Nephron progenitor cell (in vitro differentiated cells): ENCODE measurements at regions not wholly inside any gene's neighbourhood (a gene's known extent, or its start where the extent isn't known, plus 50 kb on each side); places are given as distances from the start of the nearest gene placed in this dataset.

Source experiments
- DNase-seq: peaks from one replicate; pipeline ENCODE4 v3.0.0; 2021
- H3K27ac Mint-ChIP-seq: 2 replicates; pipeline ENCODE4 v1.8.0; 2021; ENCODE audit warnings: mild to moderate bottlenecking, moderate library complexity, mixed read lengths
- H3K27me3 Mint-ChIP-seq: 2 replicates; pipeline ENCODE4 v1.8.0; 2021; ENCODE audit warnings: mild to moderate bottlenecking, low read depth, mixed read lengths; ENCODE audit not compliant: poor library complexity
- H3K36me3 Mint-ChIP-seq: 2 replicates; pipeline ENCODE4 v1.8.0; 2021; ENCODE audit warnings: low read depth, mixed read lengths
- H3K4me1 Mint-ChIP-seq: 2 replicates; pipeline ENCODE4 v1.8.0; 2021; ENCODE audit warnings: mixed read lengths
- H3K4me3 Mint-ChIP-seq: 2 replicates; pipeline ENCODE4 v1.8.0; 2021; ENCODE audit warnings: mild to moderate bottlenecking, moderate library complexity, mixed read lengths
- H3K9me3 Mint-ChIP-seq: 2 replicates; pipeline ENCODE4 v1.8.0; 2021; ENCODE audit warnings: mild to moderate bottlenecking, moderate library complexity, mixed read lengths
- TF ChIP-seq, protein P1 (sequence below): fragments of 200-600 bp; sonication (generic); IDR thresholded peaks from 2 replicates; pipeline ENCODE4 v1.5.0; 2021; ENCODE audit warnings: antibody characterized with exemption

GRCh38 chr9:129411501-129412175 lies 209.3 kb downstream of the C9orf50 start:
- peaks cover 83% of the 10 kb centered on the region for H3K4me1 Mint-ChIP-seq
- peaks cover 12% of the 10 kb centered on the region for H3K9me3 Mint-ChIP-seq
- peaks cover 9% of the 10 kb centered on the region for H3K27me3 Mint-ChIP-seq
- H3K36me3 Mint-ChIP-seq: peaks cover 9% of the 10 kb centered on the region
- peak overlapping the region; percentile 68 for H3K27ac Mint-ChIP-seq
- TF ChIP-seq, protein P1, sequence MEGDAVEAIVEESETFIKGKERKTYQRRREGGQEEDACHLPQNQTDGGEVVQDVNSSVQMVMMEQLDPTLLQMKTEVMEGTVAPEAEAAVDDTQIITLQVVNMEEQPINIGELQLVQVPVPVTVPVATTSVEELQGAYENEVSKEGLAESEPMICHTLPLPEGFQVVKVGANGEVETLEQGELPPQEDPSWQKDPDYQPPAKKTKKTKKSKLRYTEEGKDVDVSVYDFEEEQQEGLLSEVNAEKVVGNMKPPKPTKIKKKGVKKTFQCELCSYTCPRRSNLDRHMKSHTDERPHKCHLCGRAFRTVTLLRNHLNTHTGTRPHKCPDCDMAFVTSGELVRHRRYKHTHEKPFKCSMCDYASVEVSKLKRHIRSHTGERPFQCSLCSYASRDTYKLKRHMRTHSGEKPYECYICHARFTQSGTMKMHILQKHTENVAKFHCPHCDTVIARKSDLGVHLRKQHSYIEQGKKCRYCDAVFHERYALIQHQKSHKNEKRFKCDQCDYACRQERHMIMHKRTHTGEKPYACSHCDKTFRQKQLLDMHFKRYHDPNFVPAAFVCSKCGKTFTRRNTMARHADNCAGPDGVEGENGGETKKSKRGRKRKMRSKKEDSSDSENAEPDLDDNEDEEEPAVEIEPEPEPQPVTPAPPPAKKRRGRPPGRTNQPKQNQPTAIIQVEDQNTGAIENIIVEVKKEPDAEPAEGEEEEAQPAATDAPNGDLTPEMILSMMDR: no peak
- no peak for DNase-seq
- H3K4me3 Mint-ChIP-seq: no peak overlapping the region

DNA sequence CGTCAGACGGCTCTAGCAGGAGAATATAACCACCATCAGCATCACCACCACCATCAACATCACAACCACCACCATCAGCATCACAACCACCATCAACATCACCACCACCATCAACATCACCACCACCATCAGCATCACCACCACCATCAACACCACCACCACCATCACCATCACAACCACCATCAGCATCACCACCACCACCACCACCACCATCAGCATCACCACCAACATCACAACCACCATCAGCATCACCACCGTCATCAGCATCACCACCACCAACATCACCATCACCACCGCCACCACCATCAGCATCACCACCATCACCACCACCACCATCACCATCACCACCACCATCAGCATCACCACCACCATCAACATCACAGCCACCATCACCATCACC lies 210.7 kb downstream of the C9orf50 start:
- no peak overlapping the region for H3K27ac Mint-ChIP-seq
- TF ChIP-seq, protein P1: no peak
- H3K4me3 Mint-ChIP-seq: no peak overlapping the region
- peaks cover 12% of the 10 kb centered on the region for H3K9me3 Mint-ChIP-seq
- H3K27me3 Mint-ChIP-seq: peaks cover 9% of the 10 kb centered on the region
- no peak for DNase-seq
- H3K4me1 Mint-ChIP-seq: peaks cover 79% of the 10 kb centered on the region
- H3K36me3 Mint-ChIP-seq: peaks cover 9% of the 10 kb centered on the region

- Mint-ChIP-seq H3K27ac (no peak overlapping the region), H3K27me3 (peaks cover 6% of the 10 kb centered on the region), H3K36me3 (peaks cover 9% of the 10 kb centered on the region), H3K4me1 (peaks cover 77% of the 10 kb centered on the region), H3K9me3 (peaks cover 12% of the 10 kb centered on the region), H3K4me3 (no peak overlapping the region)
- no peak for DNase-seq
- TF ChIP-seq, protein P1: no peak
Measured at GRCh38 chr9:129408535-129409215, 212.2 kb downstream of the C9orf50 start.

DNA sequence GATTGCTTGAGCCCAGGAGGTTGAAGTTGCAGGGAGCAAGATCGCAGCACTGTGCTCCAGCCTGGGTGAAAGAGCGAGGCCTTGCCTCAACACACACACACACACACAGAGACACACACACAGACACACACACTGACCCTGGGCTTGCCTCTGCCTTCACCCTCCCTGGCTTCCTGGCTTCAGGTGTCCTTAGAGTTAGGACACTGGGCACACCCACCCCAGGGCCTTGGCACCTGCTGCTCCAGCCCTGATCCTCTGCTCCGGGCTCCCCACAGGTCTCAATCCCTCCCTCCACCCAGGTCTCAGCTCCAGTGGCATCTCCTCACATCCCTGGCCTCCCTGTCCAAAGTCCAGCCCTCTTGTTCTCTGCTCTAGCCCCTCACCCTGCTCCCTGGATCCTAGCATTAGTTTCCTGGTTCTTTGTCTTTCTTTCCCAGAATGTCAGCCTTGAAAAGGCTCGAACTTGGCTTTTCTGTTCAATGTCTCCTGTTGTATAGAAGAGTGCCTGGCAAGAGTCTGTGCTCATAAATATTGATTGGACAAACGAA lies 212.9 kb downstream of the C9orf50 start:
- DNase-seq: no peak
- Mint-ChIP-seq H3K27ac (peak overlapping the region; percentile 62), H3K4me1 (peaks cover 82% of the 10 kb centered on the region), H3K27me3 (peaks cover 6% of the 10 kb centered on the region), H3K4me3 (no peak overlapping the region), H3K36me3 (peaks cover 9% of the 10 kb centered on the region), H3K9me3 (peaks cover 12% of the 10 kb centered on the region)
- TF ChIP-seq, protein P1: no peak

DNA sequence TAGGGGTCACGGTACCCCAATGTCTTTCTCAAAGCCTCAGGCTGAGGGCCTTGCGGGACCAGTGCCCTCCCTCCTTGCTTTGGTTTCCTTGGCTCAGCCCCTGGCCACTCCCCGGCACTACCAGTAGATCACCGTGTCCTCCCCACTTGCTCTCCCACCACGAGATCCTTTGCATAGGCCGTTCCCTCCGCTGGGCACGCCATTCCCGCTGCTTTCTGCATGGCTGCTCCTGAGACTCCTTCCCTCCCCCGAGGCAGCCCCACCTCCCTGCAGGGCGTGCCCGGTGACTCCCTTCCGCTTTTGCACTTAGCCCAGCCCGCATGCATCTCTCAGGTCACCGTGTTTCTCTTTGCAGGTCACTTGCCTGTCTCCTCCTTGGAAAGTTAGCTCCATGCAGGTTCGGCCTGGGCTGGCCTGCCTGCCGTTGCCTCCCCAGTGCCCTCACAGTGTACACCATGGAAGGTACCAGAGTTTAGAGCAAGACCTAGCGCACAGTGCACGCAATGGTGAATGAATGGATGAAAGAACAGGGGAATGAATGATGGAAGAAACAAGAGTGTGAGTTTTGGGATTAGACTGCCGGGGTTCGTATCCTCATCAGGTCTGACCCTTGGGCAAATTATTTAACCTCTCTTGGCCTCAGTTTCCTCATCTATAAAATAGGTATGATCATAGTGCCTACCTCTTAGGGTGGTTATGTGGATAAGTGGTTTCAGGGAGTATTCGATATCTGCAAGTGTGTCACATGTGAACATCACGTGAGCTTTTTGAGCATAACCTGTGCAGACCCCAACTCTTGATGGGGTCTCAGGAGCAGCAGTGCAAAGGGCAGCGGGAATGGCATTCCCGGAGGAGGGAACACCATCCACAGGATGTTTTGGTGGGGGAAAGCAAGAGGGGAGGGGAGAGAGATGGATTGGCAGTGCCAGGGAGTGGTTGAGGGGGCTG lies 214.3 kb downstream of the C9orf50 start:
- peaks cover 6% of the 10 kb centered on the region for H3K27me3 Mint-ChIP-seq
- no peak overlapping the region for H3K4me3 Mint-ChIP-seq
- peak overlapping the region; percentile 87 for H3K27ac Mint-ChIP-seq
- H3K9me3 Mint-ChIP-seq: peaks cover 12% of the 10 kb centered on the region
- H3K4me1 Mint-ChIP-seq: peaks cover 81% of the 10 kb centered on the region
- TF ChIP-seq, protein P1: no peak
- DNase-seq: no peak
- H3K36me3 Mint-ChIP-seq: peaks cover 9% of the 10 kb centered on the region
